ENCODE measurements at regions not wholly inside any gene's neighbourhood (a gene's known extent, or its start where the extent isn't known, plus 50 kb on each side); places are given as distances from the start of the nearest gene placed in this dataset.

DNA sequence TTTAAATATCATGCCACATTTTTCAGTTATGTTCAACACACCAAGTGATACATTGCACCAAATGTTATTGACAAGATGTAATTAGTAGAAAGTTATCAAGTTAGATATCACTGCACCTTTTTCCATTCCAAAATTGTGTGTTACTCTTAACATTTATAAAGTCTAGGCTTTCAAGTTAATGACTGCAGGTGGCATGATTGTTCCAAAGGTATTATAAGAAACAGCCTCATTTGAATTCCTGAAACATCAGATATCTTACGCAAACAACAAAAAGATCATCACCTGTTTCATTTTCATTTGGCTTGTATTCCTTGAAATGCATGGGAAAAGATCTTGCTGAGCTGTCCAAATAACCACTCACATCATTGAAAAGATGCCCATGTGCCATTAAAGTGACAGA lies 1528.2 kb upstream of the ZEB2 start:
- H3K4me3 ChIP-seq (replicated peaks; ENCODE audit: low read depth, low read length): no peak overlapping the region
- TF ChIP-seq, protein P1, sequence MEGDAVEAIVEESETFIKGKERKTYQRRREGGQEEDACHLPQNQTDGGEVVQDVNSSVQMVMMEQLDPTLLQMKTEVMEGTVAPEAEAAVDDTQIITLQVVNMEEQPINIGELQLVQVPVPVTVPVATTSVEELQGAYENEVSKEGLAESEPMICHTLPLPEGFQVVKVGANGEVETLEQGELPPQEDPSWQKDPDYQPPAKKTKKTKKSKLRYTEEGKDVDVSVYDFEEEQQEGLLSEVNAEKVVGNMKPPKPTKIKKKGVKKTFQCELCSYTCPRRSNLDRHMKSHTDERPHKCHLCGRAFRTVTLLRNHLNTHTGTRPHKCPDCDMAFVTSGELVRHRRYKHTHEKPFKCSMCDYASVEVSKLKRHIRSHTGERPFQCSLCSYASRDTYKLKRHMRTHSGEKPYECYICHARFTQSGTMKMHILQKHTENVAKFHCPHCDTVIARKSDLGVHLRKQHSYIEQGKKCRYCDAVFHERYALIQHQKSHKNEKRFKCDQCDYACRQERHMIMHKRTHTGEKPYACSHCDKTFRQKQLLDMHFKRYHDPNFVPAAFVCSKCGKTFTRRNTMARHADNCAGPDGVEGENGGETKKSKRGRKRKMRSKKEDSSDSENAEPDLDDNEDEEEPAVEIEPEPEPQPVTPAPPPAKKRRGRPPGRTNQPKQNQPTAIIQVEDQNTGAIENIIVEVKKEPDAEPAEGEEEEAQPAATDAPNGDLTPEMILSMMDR (IDR thresholded peaks at IDR 0.05; ENCODE audit: low read depth, low read length, missing control alignments): no peak
- DNase-seq (ENCODE audit: extremely low read depth, low read depth): no peak

DNA sequence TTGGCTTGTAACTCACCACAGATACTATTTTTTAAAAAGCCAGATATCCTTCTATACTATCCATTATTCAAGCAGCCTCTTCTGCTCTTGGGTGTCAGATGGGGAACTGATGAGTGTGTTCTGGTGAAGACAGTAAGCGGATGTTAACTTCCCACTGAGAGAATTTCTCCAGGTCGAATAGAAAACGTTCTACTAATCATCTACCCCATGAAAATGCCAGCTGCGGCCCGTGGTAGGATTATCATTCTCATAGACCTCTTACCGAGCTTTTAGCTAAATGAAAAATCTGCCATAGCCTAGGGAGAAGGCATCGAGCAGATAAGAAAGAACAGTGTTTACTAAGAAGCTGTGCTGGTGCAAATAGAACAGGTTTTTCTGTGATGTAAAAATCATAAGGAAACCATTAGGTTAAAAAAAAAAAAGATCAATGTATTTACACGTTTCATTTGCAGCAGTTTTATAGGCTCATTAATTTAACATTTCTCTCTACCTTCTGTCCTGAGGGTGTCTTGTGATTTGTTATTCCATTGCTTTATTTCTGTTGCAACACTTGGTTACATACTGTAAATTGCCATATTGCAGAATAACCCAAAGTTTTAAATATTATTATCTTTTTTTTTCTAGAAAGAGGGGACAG lies 1521.5 kb upstream of the ZEB2 start:
- DNase-seq (ENCODE audit: extremely low read depth, low read depth): no peak
- TF ChIP-seq, protein P1 (IDR thresholded peaks at IDR 0.05; ENCODE audit: low read depth, low read length, missing control alignments): no peak
- no peak overlapping the region for H3K4me3 ChIP-seq (replicated peaks; ENCODE audit: low read depth, low read length)

DNA sequence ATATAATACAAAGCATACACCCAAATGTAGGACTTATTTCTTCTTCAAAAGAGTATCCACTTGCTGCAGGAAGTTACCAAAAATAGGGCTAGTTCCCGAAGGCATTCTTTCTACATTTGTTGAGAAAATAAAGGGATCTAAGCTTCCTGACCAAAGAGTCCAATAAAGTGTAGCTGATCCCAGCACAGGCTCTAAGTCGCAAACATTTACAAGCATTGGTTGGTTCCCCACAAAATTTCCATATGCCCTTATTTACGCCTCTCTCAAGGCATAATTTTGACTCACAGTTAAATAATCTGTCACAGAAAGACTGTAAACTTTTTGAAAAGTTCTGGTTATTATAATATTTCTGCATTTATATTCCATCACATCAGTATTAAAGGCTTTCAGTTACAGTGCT lies 1520.1 kb upstream of the ZEB2 start:
- TF ChIP-seq, protein P1 (IDR thresholded peaks at IDR 0.05; ENCODE audit: low read depth, low read length, missing control alignments): no peak
- no peak for DNase-seq (ENCODE audit: extremely low read depth, low read depth)
- H3K4me3 ChIP-seq (replicated peaks; ENCODE audit: low read depth, low read length): no peak overlapping the region

DNA sequence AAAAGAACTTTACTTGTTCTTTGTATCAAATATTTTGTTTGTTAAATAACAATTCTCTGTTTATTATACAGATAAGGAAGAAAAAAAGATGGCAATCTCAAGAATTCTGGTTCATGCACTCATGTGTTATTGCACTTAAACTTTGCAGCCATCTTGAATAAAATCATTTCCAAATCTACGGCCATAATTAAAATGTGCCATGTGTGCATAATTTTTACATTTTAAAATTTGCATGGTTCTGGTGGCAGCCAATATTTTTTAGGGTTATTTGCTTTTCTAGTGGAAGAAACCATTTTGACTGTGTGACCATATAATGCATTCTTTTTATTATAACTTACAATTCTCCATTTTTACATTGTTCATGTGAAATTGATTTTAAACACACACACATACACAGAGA lies 1518.1 kb upstream of the ZEB2 start:
- DNase-seq (ENCODE audit: extremely low read depth, low read depth): no peak
- TF ChIP-seq, protein P1 (IDR thresholded peaks at IDR 0.05; ENCODE audit: low read depth, low read length, missing control alignments): no peak
- no peak overlapping the region for H3K4me3 ChIP-seq (replicated peaks; ENCODE audit: low read depth, low read length)

DNA sequence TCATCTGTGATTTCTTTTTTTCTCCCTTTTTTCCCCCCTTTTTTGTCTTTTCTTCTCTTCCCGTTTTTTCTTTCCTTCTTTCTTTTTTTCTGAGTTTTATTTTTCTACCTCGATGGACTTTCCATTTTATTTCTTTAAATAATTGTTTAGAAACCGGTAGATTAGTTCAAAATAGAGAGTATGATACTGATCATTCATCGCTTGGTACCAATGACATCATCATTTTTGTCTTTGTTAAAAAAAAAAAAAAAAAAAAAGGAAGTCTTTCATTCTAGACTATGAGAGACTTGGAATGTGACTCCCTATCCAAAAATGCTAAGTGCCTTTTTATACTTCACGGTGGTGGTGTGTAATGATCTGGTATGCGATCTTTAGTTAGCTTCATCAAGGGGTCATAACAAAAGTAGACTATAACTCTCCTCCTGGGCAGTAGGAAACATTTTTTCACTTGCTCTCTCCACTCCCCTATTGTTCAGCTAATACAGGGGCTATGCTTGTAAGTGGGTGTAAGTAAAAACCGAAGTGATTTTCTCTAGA lies 1517.5 kb upstream of the ZEB2 start:
- no peak overlapping the region for H3K4me3 ChIP-seq (replicated peaks; ENCODE audit: low read depth, low read length)
- TF ChIP-seq, protein P1 (IDR thresholded peaks at IDR 0.05; ENCODE audit: low read depth, low read length, missing control alignments): no peak
- DNase-seq (ENCODE audit: extremely low read depth, low read depth): no peak

DNA sequence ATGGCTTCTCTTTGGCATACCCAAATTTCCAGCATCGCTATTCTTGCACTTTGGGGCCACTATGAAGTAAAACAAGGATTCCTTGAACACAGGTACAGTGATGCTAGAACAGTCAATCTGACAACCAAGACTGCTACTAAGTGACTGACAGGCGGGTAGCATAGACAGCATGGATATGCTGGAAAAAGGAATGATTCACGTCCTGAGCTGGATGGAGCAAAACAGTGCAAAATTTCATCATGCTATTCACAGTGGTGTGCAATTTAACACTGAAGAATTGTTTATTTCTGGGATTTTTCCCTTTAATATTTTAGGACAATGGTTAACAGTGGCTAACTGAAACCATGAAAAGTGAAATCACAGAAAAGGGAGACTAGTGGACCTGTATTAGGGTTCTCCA lies 1511.2 kb upstream of the ZEB2 start:
- no peak for DNase-seq (ENCODE audit: extremely low read depth, low read depth)
- no peak overlapping the region for H3K4me3 ChIP-seq (replicated peaks; ENCODE audit: low read depth, low read length)
- TF ChIP-seq, protein P1 (IDR thresholded peaks at IDR 0.05; ENCODE audit: low read depth, low read length, missing control alignments): no peak

DNA sequence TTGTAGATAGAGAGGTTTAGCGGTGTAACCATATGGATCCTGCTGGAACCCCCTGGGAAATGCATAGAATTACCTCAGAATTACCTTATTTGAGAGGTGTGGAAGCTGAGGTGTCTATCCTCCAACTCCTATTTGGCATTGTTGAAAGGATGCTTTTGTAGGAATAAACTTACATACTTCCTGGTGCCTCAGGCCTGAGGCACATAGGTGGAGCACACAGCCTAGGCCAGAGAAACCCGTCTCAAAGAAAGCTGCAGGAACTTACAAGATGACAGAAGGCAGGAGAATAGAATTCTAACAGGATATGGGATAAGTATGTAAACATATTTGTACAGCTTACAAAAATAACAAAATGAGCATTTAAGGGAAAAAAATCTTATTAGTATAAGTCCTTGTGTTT lies 1507.2 kb upstream of the ZEB2 start:
- no peak overlapping the region for H3K4me3 ChIP-seq (replicated peaks; ENCODE audit: low read depth, low read length)
- no peak for DNase-seq (ENCODE audit: extremely low read depth, low read depth)
- TF ChIP-seq, protein P1 (IDR thresholded peaks at IDR 0.05; ENCODE audit: low read depth, low read length, missing control alignments): no peak

All from HFF-Myc (cell line).